ENCODE measurements at regions not wholly inside any gene's neighbourhood (a gene's known extent, or its start where the extent isn't known, plus 50 kb on each side); places are given as distances from the start of the nearest gene placed in this dataset.

DNA sequence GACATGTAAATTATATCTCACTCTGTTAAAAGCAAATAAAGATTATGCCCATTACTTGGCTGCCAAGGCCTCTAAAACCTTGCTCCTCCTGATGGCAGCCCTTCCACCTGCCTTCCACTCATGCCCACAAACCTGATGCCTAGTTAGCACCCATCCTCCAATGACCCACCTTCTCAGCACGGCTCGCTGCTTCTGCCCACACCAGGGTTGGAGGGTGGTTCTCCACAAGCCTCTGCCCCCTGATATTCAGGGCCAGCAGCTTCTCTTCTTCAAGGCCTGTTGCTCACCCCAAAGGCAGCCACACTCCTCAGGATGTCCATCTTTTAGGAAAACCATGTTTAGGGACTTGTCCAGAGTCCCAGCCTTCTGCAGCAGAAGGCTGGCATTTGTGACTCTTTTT, 263.4 kb upstream of the TLE3 start:
- peaks cover 21% of the 10 kb centered on the region for H3K4me1 Mint-ChIP-seq
- H3K9me3 Mint-ChIP-seq: peaks cover 9% of the 10 kb centered on the region
- Histone ChIP-seq H3K27me3 (no peaks in the 10 kb centered on the region), H3K27ac (no peak overlapping the region), H3K9me3 (ENCODE audit: low read depth) (no peaks in the 10 kb centered on the region), H3K4me2 (no peak overlapping the region), H3K4me1 (peaks cover 29% of the 10 kb centered on the region), H2AFZ (replicated peaks) (no peak overlapping the region), H3K79me2 (ENCODE audit: low read depth) (no peaks in the 10 kb centered on the region), H3F3A (ENCODE audit: low read depth) (no peaks in the 10 kb centered on the region), H3K9ac (no peak overlapping the region), H3K4me3 (no peak overlapping the region), H4K20me1 (ENCODE audit: low read depth) (no peaks in the 10 kb centered on the region), H3K36me3 (no peaks in the 10 kb centered on the region)
- no peak for DNase-seq (ENCODE audit: low spot score)
- no peak overlapping the region for H3K4me3 Mint-ChIP-seq
- peaks cover 9% of the 10 kb centered on the region for H3K27me3 Mint-ChIP-seq (ENCODE audit: insufficient read depth, low read depth)
- H3K36me3 Mint-ChIP-seq: no peaks in the 10 kb centered on the region
- H3K27ac Mint-ChIP-seq: peak overlapping the region; percentile 28
- TF ChIP-seq EZH2phosphoT487 (IDR thresholded peaks at IDR 0.05): no peak
- no peak for TF ChIP-seq EZH2 (IDR thresholded peaks at IDR 0.05)
- TF ChIP-seq CTCF (IDR thresholded peaks at IDR 0.05): no peak

DNA sequence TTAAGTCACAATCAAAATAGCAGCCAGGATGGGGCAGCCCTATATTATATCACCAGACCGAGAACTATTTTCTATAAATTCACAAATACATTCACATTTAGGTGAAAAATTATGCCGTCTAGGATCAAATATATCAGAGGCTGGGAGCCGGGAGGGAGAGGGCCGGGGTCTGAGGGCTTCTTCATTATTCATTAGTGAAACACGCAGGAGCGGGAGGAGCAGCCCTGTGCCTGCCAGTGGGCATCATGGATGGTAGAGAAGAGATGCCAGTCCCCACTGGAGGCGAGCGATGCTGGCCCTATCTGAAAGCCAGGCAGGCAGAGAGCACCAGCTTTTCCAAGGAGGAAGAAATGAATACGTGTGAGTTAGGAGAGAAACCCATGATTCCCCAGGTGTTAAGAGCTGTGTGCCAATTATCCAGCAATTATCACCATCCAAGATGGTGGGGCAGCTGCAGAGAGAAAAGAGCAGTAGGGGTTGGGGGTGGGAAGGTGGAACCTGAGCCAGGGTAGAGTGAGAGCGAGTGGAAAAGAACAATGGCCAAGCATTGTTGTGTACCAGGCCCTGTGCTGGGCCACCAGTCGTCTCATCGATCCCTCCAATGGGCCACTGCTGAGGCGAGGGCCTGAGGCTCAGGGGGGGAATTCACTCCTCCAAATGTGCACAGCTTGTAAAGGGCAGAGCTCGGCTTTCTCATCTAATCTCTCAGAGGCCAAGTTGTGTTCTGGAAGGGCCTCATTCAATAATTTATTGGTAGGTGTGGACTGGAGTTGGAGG, 261.3 kb upstream of the TLE3 start:
- TF ChIP-seq CTCF (IDR thresholded peaks at IDR 0.05) (no peak), EZH2 (IDR thresholded peaks at IDR 0.05) (no peak), EZH2phosphoT487 (IDR thresholded peaks at IDR 0.05) (no peak)
- no peak overlapping the region for H3K4me3 ChIP-seq
- H3K4me1 ChIP-seq: peaks cover 34% of the 10 kb centered on the region
- no peak overlapping the region for H3K4me2 ChIP-seq
- no peak overlapping the region for H3K9ac ChIP-seq
- Mint-ChIP-seq H3K36me3 (no peaks in the 10 kb centered on the region), H3K27ac (no peak overlapping the region), H3K9me3 (no peaks in the 10 kb centered on the region), H3K27me3 (ENCODE audit: insufficient read depth, low read depth) (peaks cover 8% of the 10 kb centered on the region), H3K4me1 (peaks cover 24% of the 10 kb centered on the region), H3K4me3 (no peak overlapping the region)
- H4K20me1 ChIP-seq (ENCODE audit: low read depth): no peaks in the 10 kb centered on the region
- no peaks in the 10 kb centered on the region for H3F3A ChIP-seq (ENCODE audit: low read depth)
- peak; percentile 20 for DNase-seq (ENCODE audit: low spot score)
- no peaks in the 10 kb centered on the region for H3K27me3 ChIP-seq
- no peaks in the 10 kb centered on the region for H3K79me2 ChIP-seq (ENCODE audit: low read depth)
- no peaks in the 10 kb centered on the region for H3K9me3 ChIP-seq (ENCODE audit: low read depth)
- no peak overlapping the region for H2AFZ ChIP-seq (replicated peaks)
- no peaks in the 10 kb centered on the region for H3K36me3 ChIP-seq
- H3K27ac ChIP-seq: no peak overlapping the region

GRCh38 chr15:70358011-70358819, 260.5 kb upstream of the TLE3 start:
- H3K9me3 ChIP-seq (ENCODE audit: low read depth): no peaks in the 10 kb centered on the region

More at GRCh38 chr15:70358011-70358819, 260.5 kb upstream of the TLE3 start:
- peak overlapping the region; percentile 30 for H3K4me2 ChIP-seq
- no peak overlapping the region for H3K4me3 ChIP-seq
- H4K20me1 ChIP-seq (ENCODE audit: low read depth): no peaks in the 10 kb centered on the region
- Mint-ChIP-seq H3K4me3 (no peak overlapping the region), H3K4me1 (peaks cover 24% of the 10 kb centered on the region), H3K9me3 (no peaks in the 10 kb centered on the region), H3K27me3 (ENCODE audit: insufficient read depth, low read depth) (peaks cover 9% of the 10 kb centered on the region), H3K36me3 (no peaks in the 10 kb centered on the region), H3K27ac (no peak overlapping the region)
- H3K27me3 ChIP-seq: no peaks in the 10 kb centered on the region
- no peaks in the 10 kb centered on the region for H3K79me2 ChIP-seq (ENCODE audit: low read depth)
- no peaks in the 10 kb centered on the region for H3F3A ChIP-seq (ENCODE audit: low read depth)
- H3K9ac ChIP-seq: no peak overlapping the region
- no peaks in the 10 kb centered on the region for H3K36me3 ChIP-seq
- H3K4me1 ChIP-seq: peaks cover 37% of the 10 kb centered on the region
- H2AFZ ChIP-seq (replicated peaks): peak overlapping the region; percentile 32
- no peak for TF ChIP-seq EZH2phosphoT487 (IDR thresholded peaks at IDR 0.05)
- TF ChIP-seq EZH2 (IDR thresholded peaks at IDR 0.05): no peak
- no peak for TF ChIP-seq CTCF (IDR thresholded peaks at IDR 0.05)
- no peak for DNase-seq (ENCODE audit: low spot score)
- no peak overlapping the region for H3K27ac ChIP-seq
